Psoas muscle (tissue), 7 donors: ENCODE measurements at regions not wholly inside any gene's neighbourhood (a gene's known extent, or its start where the extent isn't known, plus 50 kb on each side); places are given as distances from the start of the nearest gene placed in this dataset.
"Not testable (repeated sequence)": the region's sequence is repeated elsewhere in the genome, so short reads cannot be mapped to it uniquely, and the experiment has no call there.

ENCODE experiments used
- ATAC-seq, 4 donors: fragments of 200-7000 bp; cut with Tn5 transposase; one replicate each; pipeline ENCODE4 v1.9.1; 2020; ENCODE audit warnings: moderate library complexity in 3 of 4, mild to moderate bottlenecking in 2 of 4
- DNase-seq, 2 donors: peaks; one replicate each; pipeline ENCODE4 v3.0.0-alpha.2; 2020
- H3K27ac ChIP-seq: fragments of 200-600 bp; one replicate; pipeline ENCODE4 v1.8.0; 2022
- H3K27me3 ChIP-seq, 3 donors: fragments of 200-600 bp in 1 of 3; one replicate each; pipeline versions ENCODE4 v1.6.1 to v1.8.0; 2013 to 2022; ENCODE audit warnings: low read length in 2 of 3, mild to moderate bottlenecking in 2 of 3, moderate library complexity in 1 of 3; ENCODE audit not compliant: insufficient read depth in 3 of 3
- H3K36me3 ChIP-seq, 2 donors: fragments of 200-600 bp in 1 of 2; one replicate each; pipeline versions ENCODE4 v1.6.1 to v1.8.0; 2013 to 2022; ENCODE audit warnings: low read depth in 1 of 2, mild to moderate bottlenecking in 1 of 2, moderate library complexity in 1 of 2; ENCODE audit not compliant: insufficient read depth in 1 of 2
- H3K4me1 ChIP-seq: fragments of 200-600 bp; one replicate; pipeline ENCODE4 v1.8.0; 2022
- H3K4me3 ChIP-seq: fragments of 200-600 bp; one replicate; pipeline ENCODE4 v1.8.0; 2022; ENCODE audit warnings: mild to moderate bottlenecking
- H3K9me3 ChIP-seq: fragments of 200-600 bp; one replicate; pipeline ENCODE4 v1.8.0; 2022
- WGBS, 3 donors: extraction: QIAGEN DNeasy Blood & Tissue Kit; methylation state at CpG; one replicate each; pipeline versions ENCODE4 v1.1.6 to v1.1.7; 2013; 5-methylcytosine and 5-hydroxymethylcytosine counted together
- intact Hi-C, 2 donors: fragments of 100-400 bp; cut with DNase I; formaldehyde crosslinking; loops; one replicate each; pipeline versions ENCODE4 v1.11.0 to v1.14.2; 2022
- TF ChIP-seq, protein P1 (sequence below): fragments of 200-600 bp; IDR thresholded peaks from one replicate; pipeline ENCODE4 v1.8.0; 2022; ENCODE audit warnings: antibody characterized with exemption
- donor health status: healthy with polysubstance abuse.
- donor health status: DM: no; HTN: no; CAD: no; lungs with moderate emphysema.
- donor health status: Bipolar disorder and iron deficiency.
- donor health status: healthy.
- donor health status: DM: yes; HTN: yes; CAD: no.
- donor health status: DM: no; HTN: no; CAD: no.
- donor health status: DM: yes; HTN: yes; CAD: no.

DNA sequence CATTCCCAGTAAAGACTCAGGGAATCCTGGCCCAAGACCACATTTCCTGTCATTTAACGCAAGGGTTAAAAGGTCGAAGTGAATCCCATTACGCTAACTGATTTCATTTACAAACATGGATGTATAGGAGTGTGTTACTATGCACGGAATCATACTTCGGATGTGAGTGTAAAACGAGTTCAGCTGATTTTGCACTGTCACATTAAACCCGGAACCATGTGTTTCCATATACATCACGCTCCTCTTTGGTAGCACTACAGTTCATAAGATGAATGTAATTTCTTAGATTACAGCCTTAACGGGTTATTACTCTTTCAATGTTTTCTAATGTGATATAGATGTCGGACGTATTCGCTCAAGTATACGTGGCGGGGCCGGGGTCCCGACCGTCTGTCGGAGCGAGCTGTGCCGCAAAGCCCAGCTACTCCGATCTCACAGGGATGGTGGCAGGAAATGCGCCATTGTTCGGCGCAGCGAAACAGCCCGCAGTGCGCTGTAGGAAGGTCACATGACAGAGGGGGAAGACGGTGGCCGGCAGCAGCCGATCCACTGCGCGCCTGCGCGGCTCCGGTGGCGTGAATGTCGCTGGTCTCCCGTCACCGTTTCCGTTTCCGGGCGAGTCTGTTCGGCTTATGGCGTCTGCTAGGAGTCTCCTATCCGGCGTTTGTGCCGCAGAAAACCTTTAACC is 97.3 kb downstream of the NPAP1 start:
- Histone ChIP-seq H3K4me3 (peak overlapping the region; percentile 66), H3K9me3 (peaks cover 2% of the 10 kb centered on the region), H3K36me3 (no peaks in the 10 kb centered on the region), H3K27me3 (peaks cover 0 to 6% (median 4%) of the 10 kb centered on the region in 3 donors), H3K4me1 (no peaks in the 10 kb centered on the region), H3K27ac (no peak overlapping the region)
- 28 to 36% (median 28%) methylated on average over 47 of the region's 47 CpGs for WGBS, 3 donors
- ATAC-seq = peak; percentile 69 to 94 (median 90)
- TF ChIP-seq, protein P1, sequence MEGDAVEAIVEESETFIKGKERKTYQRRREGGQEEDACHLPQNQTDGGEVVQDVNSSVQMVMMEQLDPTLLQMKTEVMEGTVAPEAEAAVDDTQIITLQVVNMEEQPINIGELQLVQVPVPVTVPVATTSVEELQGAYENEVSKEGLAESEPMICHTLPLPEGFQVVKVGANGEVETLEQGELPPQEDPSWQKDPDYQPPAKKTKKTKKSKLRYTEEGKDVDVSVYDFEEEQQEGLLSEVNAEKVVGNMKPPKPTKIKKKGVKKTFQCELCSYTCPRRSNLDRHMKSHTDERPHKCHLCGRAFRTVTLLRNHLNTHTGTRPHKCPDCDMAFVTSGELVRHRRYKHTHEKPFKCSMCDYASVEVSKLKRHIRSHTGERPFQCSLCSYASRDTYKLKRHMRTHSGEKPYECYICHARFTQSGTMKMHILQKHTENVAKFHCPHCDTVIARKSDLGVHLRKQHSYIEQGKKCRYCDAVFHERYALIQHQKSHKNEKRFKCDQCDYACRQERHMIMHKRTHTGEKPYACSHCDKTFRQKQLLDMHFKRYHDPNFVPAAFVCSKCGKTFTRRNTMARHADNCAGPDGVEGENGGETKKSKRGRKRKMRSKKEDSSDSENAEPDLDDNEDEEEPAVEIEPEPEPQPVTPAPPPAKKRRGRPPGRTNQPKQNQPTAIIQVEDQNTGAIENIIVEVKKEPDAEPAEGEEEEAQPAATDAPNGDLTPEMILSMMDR = no peak
- intact Hi-C loops = no loop called here
- DNase-seq = peak; percentile 61 to 82

DNA sequence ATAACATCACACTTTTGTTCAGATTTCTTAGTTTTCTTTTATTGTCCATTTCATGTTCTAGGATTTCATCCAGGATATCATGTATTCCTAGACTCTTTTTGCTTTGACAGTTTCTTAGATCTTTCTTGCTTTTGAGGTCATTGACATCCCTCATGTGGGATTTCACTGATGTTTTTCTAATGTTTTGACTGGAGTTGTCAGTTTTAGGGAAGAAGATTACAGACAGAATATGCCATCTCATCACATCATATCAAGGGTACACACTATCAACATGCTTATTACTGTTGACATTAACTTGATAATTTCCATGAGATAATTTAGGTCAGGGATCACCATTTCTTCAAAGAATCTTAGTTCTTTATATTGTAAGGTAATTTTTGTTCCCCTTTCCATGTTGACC is 101.7 kb downstream of the NPAP1 start:
- Histone ChIP-seq H3K9me3 (peaks cover 2% of the 10 kb centered on the region), H3K4me1 (no peaks in the 10 kb centered on the region), H3K4me3 (no peak overlapping the region), H3K36me3 (no peaks in the 10 kb centered on the region), H3K27me3 (peaks cover 0 to 4% (median 3%) of the 10 kb centered on the region in 3 donors), H3K27ac (no peak overlapping the region)
- TF ChIP-seq, protein P1 = no peak
- no peak for DNase-seq
- intact Hi-C loops = no loop called here
- ATAC-seq = no peak

DNA sequence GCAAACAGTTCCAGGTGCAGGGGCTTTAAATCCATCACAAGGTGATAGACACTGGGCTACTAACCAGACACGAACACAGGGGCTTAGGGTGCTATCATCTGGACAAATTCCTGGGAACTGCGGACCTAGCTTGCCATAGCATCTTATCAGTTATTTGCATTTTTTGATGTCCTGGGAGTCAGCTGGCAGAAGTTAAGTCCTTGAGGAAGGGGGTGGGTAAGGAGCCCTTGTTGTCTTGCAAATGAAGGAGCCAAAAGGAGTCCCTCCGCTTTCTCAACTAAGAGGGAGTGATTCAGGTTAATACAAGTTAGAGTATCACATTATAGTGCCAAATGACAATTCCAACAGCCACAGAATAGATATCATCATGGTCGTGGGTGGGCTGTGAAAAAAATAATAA is 108.9 kb downstream of the NPAP1 start:
- Histone ChIP-seq H3K27me3 (peaks cover 0 to 2% (median 0%) of the 10 kb centered on the region in 3 donors), H3K4me3 (no peak overlapping the region), H3K36me3 (no peaks in the 10 kb centered on the region), H3K9me3 (peaks cover 4% of the 10 kb centered on the region), H3K4me1 (no peaks in the 10 kb centered on the region), H3K27ac (no peak overlapping the region)
- ATAC-seq = no peak
- DNase-seq = no peak
- TF ChIP-seq, protein P1 = no peak
- 32 to 44% (median 37%) methylated on average over 4 of the region's 4 CpGs for WGBS, 3 donors
- intact Hi-C loops = no loop called here

DNA sequence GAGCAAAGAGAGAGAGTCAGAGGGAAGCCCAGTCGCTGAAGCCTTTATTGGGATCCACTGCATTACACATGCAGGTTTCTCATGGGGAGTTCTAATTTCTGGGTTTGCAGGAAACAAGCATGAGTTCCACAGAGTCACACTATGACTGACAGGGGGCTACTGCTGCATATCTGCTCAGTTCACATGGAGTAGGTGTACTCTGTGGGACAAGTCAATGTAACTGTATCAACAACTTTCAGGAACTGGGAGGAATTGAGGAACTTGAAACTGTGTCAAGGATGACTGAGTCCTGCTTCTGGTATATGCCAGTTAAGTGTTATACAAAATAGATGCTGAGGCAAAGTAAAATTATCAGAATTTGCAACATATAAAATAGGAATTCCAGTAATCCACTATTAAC is 110.8 kb downstream of the NPAP1 start:
- ATAC-seq = no peak
- Histone ChIP-seq H3K36me3 (no peaks in the 10 kb centered on the region), H3K9me3 (peaks cover 4% of the 10 kb centered on the region), H3K27me3 (peaks cover 0 to 2% (median 0%) of the 10 kb centered on the region in 3 donors), H3K4me1 (no peaks in the 10 kb centered on the region), H3K4me3 (no peak overlapping the region), H3K27ac (no peak overlapping the region)
- TF ChIP-seq, protein P1 = no peak
- DNase-seq = no peak
- 53 to 71% (median 59%) methylated on average over 1 of the region's 1 CpG for WGBS, 3 donors
- intact Hi-C loops = no loop called here

DNA sequence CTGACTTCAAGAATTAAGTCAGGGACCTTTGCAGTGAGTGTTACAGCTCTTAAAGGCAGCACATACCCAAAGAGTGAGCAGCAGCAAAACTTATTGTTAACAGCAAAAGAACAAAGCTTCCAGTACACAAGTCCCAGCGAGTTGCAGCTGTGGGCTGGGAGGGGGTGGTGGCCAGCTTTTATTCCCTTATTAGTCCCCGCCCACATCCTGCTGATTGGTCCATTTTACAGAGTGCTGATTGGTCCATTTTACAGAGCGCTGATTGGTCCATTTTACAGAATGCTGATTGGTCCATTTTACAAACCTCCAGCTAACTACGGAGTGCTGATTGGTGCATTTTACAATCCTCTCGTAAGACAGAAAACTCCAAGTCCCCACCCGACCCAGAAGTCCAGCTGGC is 127.0 kb downstream of the NPAP1 start:
- intact Hi-C loops, H3K36me3 ChIP-seq, H3K4me3 ChIP-seq, H3K9me3 ChIP-seq, H3K27ac ChIP-seq, H3K4me1 ChIP-seq, DNase-seq, H3K27me3 ChIP-seq, ATAC-seq: not testable (repeated sequence)
- 62 to 69% (median 67%) methylated on average over 6 of the region's 6 CpGs for WGBS, 3 donors
